Stimulated activated CD4-positive, alpha-beta T cell treated with anti-CD3 and anti-CD28 coated beads, Interleukin-12 subunit alpha, Interleukin-12 subunit beta, amount 100 ng/mL, for 24 hours (primary cell): ENCODE measurements at regions not wholly inside any gene's neighbourhood (a gene's known extent, or its start where the extent isn't known, plus 50 kb on each side); places are given as distances from the start of the nearest gene placed in this dataset.

ENCODE experiments used
- DNase-seq, 2 experiments: peaks; one replicate each; pipeline ENCODE4 v3.0.0-alpha.2; 2020; ENCODE audit warnings: low read depth in 2 of 2

GRCh38 chr9:79135681-79136415 lies 435.9 kb upstream of the TLE4 start:
- DNase-seq, result no peak

- no peak for DNase-seq
Measured at GRCh38 chr9:79140751-79141150, 431.0 kb upstream of the TLE4 start.

- DNase-seq, result no peak
Measured at GRCh38 chr9:79143211-79143610, 428.6 kb upstream of the TLE4 start.

GRCh38 chr9:79145442-79145841 lies 426.3 kb upstream of the TLE4 start:
- no peak for DNase-seq

- DNase-seq, result no peak
Measured at GRCh38 chr9:79149585-79149984, 422.2 kb upstream of the TLE4 start.

- no peak for DNase-seq
Measured at GRCh38 chr9:79151791-79152190, 420.0 kb upstream of the TLE4 start.

- no peak for DNase-seq
Measured at GRCh38 chr9:79152306-79152705, 419.5 kb upstream of the TLE4 start.

- DNase-seq, result no peak
Measured at GRCh38 chr9:79154806-79155205, 417.0 kb upstream of the TLE4 start.

- no peak for DNase-seq
Measured at GRCh38 chr9:79155308-79155707, 416.5 kb upstream of the TLE4 start.

GRCh38 chr9:79163544-79163943 lies 408.2 kb upstream of the TLE4 start:
- no peak for DNase-seq

- DNase-seq, result no peak
Measured at GRCh38 chr9:79164406-79164805, 407.4 kb upstream of the TLE4 start.

GRCh38 chr9:79165020-79165780 lies 406.6 kb upstream of the TLE4 start:
- DNase-seq, result no peak

GRCh38 chr9:79166005-79166404 lies 405.8 kb upstream of the TLE4 start:
- DNase-seq, result no peak

GRCh38 chr9:79170643-79171042 lies 401.1 kb upstream of the TLE4 start:
- DNase-seq, result no peak

GRCh38 chr9:79173932-79174331 lies 397.8 kb upstream of the TLE4 start:
- no peak for DNase-seq

GRCh38 chr9:79176014-79176697 lies 395.6 kb upstream of the TLE4 start:
- no peak for DNase-seq

- DNase-seq, result no peak
Measured at GRCh38 chr9:79184831-79185230, 386.9 kb upstream of the TLE4 start.

- DNase-seq, result no peak
Measured at GRCh38 chr9:79185866-79186265, 385.9 kb upstream of the TLE4 start.

- no peak for DNase-seq
Measured at GRCh38 chr9:79189511-79189924, 382.2 kb upstream of the TLE4 start.

GRCh38 chr9:79193001-79193400 lies 378.8 kb upstream of the TLE4 start:
- no peak for DNase-seq

- DNase-seq, result no peak
Measured at GRCh38 chr9:79193501-79194223, 378.1 kb upstream of the TLE4 start.

- no peak for DNase-seq
Measured at GRCh38 chr9:79195879-79196278, 375.9 kb upstream of the TLE4 start.
